ENCODE measurements at regions not wholly inside any gene's neighbourhood (a gene's known extent, or its start where the extent isn't known, plus 50 kb on each side); places are given as distances from the start of the nearest gene placed in this dataset.

- H3F3A ChIP-seq (ENCODE audit: insufficient read depth, low read depth): no peaks in the 10 kb centered on the region
- H3K27me3 ChIP-seq (ENCODE audit: insufficient read depth, low read depth): no peaks in the 10 kb centered on the region
- no peaks in the 10 kb centered on the region for H3K9me3 ChIP-seq (ENCODE audit: insufficient read depth, low read depth)
- intact Hi-C loops (cut with micrococcal nuclease; ENCODE audit: unreplicated experiment): no loop called here
- H3K4me1 ChIP-seq (replicated peaks; ENCODE audit: insufficient read depth): no peaks in the 10 kb centered on the region
- H3K9me2 ChIP-seq (ENCODE audit: insufficient read depth): no peaks in the 10 kb centered on the region
- TF ChIP-seq CTCF (conservative IDR thresholded peaks at IDR 0.05): no peak
- H3K79me2 ChIP-seq (ENCODE audit: low read depth): no peaks in the 10 kb centered on the region
- no peak overlapping the region for H3K4me2 ChIP-seq
- no peak overlapping the region for H2AFZ ChIP-seq
- no peak overlapping the region for H3K4me3 ChIP-seq
- no peak for DNase-seq
- no peak overlapping the region for H3K27ac ChIP-seq
- ChIA-PET POLR2A (ENCODE audit: unreplicated experiment) (no interaction called here), CTCF (no interaction called here)
- no TSS peak for BruUV-seq (replicated peaks)
- H4K20me1 ChIP-seq (ENCODE audit: insufficient read depth): no peaks in the 10 kb centered on the region
- no peaks in the 10 kb centered on the region for H3K36me3 ChIP-seq (ENCODE audit: low read depth)
These were observed 647.7 kb upstream of the NRSN1 start for GRCh38 chr6:23478312-23478711.

GRCh38 chr6:23483896-23484295 is 642.1 kb upstream of the NRSN1 start:
- Histone ChIP-seq H3K27ac (no peak overlapping the region), H3F3A (ENCODE audit: insufficient read depth, low read depth) (no peaks in the 10 kb centered on the region), H3K27me3 (ENCODE audit: insufficient read depth, low read depth) (no peaks in the 10 kb centered on the region), H3K9me2 (ENCODE audit: insufficient read depth) (no peaks in the 10 kb centered on the region; the same call in 1 of the 2 replicates), H3K4me1 (replicated peaks; ENCODE audit: insufficient read depth) (no peaks in the 10 kb centered on the region), H3K4me3 (no peak overlapping the region), H3K9me3 (ENCODE audit: insufficient read depth, low read depth) (no peaks in the 10 kb centered on the region), H3K79me2 (ENCODE audit: low read depth) (no peaks in the 10 kb centered on the region), H2AFZ (no peak overlapping the region), H4K20me1 (ENCODE audit: insufficient read depth) (no peaks in the 10 kb centered on the region), H3K36me3 (ENCODE audit: low read depth) (no peaks in the 10 kb centered on the region), H3K4me2 (no peak overlapping the region)
- CTCF ChIA-PET: no interaction called here
- no peak for TF ChIP-seq CTCF (conservative IDR thresholded peaks at IDR 0.05)
- TF ChIP-seq EZH2 (IDR thresholded peaks at IDR 0.05; ENCODE audit: low read depth): no peak
- POLR2A ChIA-PET (ENCODE audit: unreplicated experiment): no interaction called here
- no peak for DNase-seq
- intact Hi-C loops (cut with micrococcal nuclease; ENCODE audit: unreplicated experiment): no loop called here
- BruUV-seq (replicated peaks): no TSS peak

- H3K4me3 ChIP-seq: no peak overlapping the region
- intact Hi-C loops (cut with micrococcal nuclease; ENCODE audit: unreplicated experiment): no loop called here
- H3K4me2 ChIP-seq: no peak overlapping the region
- ChIA-PET CTCF (no interaction called here), POLR2A (ENCODE audit: unreplicated experiment) (interaction anchor here (0.6 kb wide), 1 partner anchor 8 kb away, joined by 4 read pairs; no protein-coding TSS in a partner anchor)
- no peaks in the 10 kb centered on the region for H3K9me2 ChIP-seq (ENCODE audit: insufficient read depth)
- H3K4me1 ChIP-seq (replicated peaks; ENCODE audit: insufficient read depth): no peaks in the 10 kb centered on the region
- no peaks in the 10 kb centered on the region for H4K20me1 ChIP-seq (ENCODE audit: insufficient read depth)
- H3K9me3 ChIP-seq (ENCODE audit: insufficient read depth, low read depth): no peaks in the 10 kb centered on the region
- DNase-seq: no peak
- H3K27ac ChIP-seq: no peak overlapping the region
- no peaks in the 10 kb centered on the region for H3K27me3 ChIP-seq (ENCODE audit: insufficient read depth, low read depth)
- no peak overlapping the region for H2AFZ ChIP-seq
- no peaks in the 10 kb centered on the region for H3F3A ChIP-seq (ENCODE audit: insufficient read depth, low read depth)
- H3K79me2 ChIP-seq (ENCODE audit: low read depth): no peaks in the 10 kb centered on the region
- H3K36me3 ChIP-seq (ENCODE audit: low read depth): no peaks in the 10 kb centered on the region
- BruUV-seq (replicated peaks): no TSS peak
- TF ChIP-seq EZH2 (IDR thresholded peaks at IDR 0.05; ENCODE audit: low read depth) (no peak), CTCF (conservative IDR thresholded peaks at IDR 0.05) (no peak)
These were observed 631.6 kb upstream of the NRSN1 start for GRCh38 chr6:23494367-23494766.
